ENCODE measurements at regions not wholly inside any gene's neighbourhood (a gene's known extent, or its start where the extent isn't known, plus 50 kb on each side); places are given as distances from the start of the nearest gene placed in this dataset.

GRCh38 chr3:98957681-98958080, 56.2 kb upstream of the DCBLD2 start:
- TF ChIP-seq CTCF (IDR thresholded peaks at IDR 0.05; ENCODE audit: insufficient read depth, low read depth, low read length) = no peak
- no peak for TF ChIP-seq EZH2 (IDR thresholded peaks at IDR 0.05; ENCODE audit: insufficient read depth, low read length)
